ENCODE measurements at regions not wholly inside any gene's neighbourhood (a gene's known extent, or its start where the extent isn't known, plus 50 kb on each side); places are given as distances from the start of the nearest gene placed in this dataset.
"Not testable (repeated sequence)": the region's sequence is repeated elsewhere in the genome, so short reads cannot be mapped to it uniquely, and the experiment has no call there.

DNA sequence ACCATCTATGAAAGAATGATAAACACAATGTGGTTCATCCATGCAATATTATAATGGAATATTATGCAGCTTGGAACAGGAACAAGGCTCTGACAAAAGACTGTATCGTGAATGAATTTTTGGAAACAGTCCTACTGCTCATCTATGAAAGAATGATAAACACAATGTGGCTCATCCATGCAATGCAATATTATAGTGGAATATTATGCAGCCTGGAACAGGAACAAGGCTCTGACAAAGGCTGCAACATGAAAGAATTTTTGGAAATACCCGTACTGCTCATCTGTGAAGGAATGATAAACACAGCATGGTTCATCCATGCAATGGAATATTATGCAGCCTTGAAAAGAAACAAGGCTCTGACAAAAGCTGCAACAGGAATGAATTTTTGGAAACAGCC is 158.8 kb downstream of the CRLF2 start:
- H4K20me1 ChIP-seq (replicated peaks; ENCODE audit: control insufficient read depth, insufficient read depth, low read length); ATAC-seq; H2AFZ ChIP-seq (ENCODE audit: low read depth, low read length); H3K27ac ChIP-seq (ENCODE audit: extremely low read depth, low read depth, low read length); POLR2A ChIA-PET; DNase-seq (ENCODE audit: extremely low read depth in 1 of 4, low spot score in 3 of 4); H3K27me3 ChIP-seq (ENCODE audit: control insufficient read depth in 2 of 2, insufficient read depth in 2 of 2, low read length in 2 of 2); H3K9me1 ChIP-seq (ENCODE audit: control insufficient read depth, insufficient read depth, low read length); in situ Hi-C loops (cut with MboI); H3K4me2 ChIP-seq (ENCODE audit: insufficient read depth, low read length); H3K4me1 ChIP-seq (replicated peaks in 1 of 2; ENCODE audit: control insufficient read depth in 2 of 2, insufficient read depth in 2 of 2, low read length in 2 of 2); BruUV-seq (replicated peaks); H3K36me3 ChIP-seq (ENCODE audit: control insufficient read depth, insufficient read depth, low read length); H3K4me3 ChIP-seq; H3K9ac ChIP-seq (ENCODE audit: insufficient read depth in 1 of 2, low read depth in 2 of 2, low read length in 2 of 2); H3K9me3 ChIP-seq (replicated peaks; ENCODE audit: control insufficient read depth, insufficient read depth, low read depth, low read length); H3K79me2 ChIP-seq (ENCODE audit: control insufficient read depth, insufficient read depth, low read length); intact Hi-C loops (cut with micrococcal nuclease); FAIRE-seq; CTCF ChIA-PET (ENCODE audit: low intra/inter-chr PET ratio): not testable (repeated sequence)
- TF ChIP-seq ZNF239 (CRISPR knock-in tag; IDR thresholded peaks at IDR 0.05) (peak; percentile 95), ZNF146 (CRISPR knock-in tag; IDR thresholded peaks at IDR 0.05; ENCODE audit: unreplicated experiment) (peak; percentile 84), ADNP (tag; IDR thresholded peaks at IDR 0.05) (peak; percentile 4; the same call in 1 of the 2 replicates), RBM25 (IDR thresholded peaks at IDR 0.05; ENCODE audit: low read depth, low read length, severe bottlenecking) (peak; percentile 59)
- WGBS (ENCODE audit: insufficient coverage, low coverage, missing lambda C conversion rate): 0% methylated on average over 2 of the region's 2 CpGs

DNA sequence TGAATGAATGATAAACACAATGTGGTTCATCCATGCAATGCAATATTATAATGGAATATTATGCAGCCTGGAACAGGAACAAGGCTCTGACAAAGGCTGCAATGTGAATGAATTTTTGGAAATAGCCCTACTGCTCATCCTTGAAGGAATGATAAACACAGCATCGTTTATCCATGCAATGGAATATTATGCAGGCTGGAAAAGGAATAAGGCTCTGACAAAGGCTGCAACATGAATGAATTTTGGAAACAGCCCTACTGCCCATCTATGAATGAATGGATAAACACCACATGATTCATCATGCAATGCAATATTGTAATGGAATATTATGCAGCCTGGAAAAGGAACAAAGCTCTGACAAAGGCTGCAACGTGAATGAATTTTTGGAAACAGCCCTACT is 159.4 kb downstream of the CRLF2 start:
- Histone ChIP-seq H3K9ac (ENCODE audit: insufficient read depth in 1 of 2, low read depth in 2 of 2, low read length in 2 of 2) (no peak overlapping the region), H3K4me2 (ENCODE audit: insufficient read depth, low read length) (no peak overlapping the region), H3K36me3 (ENCODE audit: control insufficient read depth, insufficient read depth, low read length) (no peaks in the 10 kb centered on the region), H3K4me1 (replicated peaks in 1 of 2; ENCODE audit: control insufficient read depth in 2 of 2, insufficient read depth in 2 of 2, low read length in 2 of 2) (no peaks in the 10 kb centered on the region), H3K27me3 (ENCODE audit: control insufficient read depth in 2 of 2, insufficient read depth in 2 of 2, low read length in 2 of 2) (no peaks in the 10 kb centered on the region), H4K20me1 (replicated peaks; ENCODE audit: control insufficient read depth, insufficient read depth, low read length) (no peaks in the 10 kb centered on the region), H3K9me1 (ENCODE audit: control insufficient read depth, insufficient read depth, low read length) (no peaks in the 10 kb centered on the region), H3K79me2 (ENCODE audit: control insufficient read depth, insufficient read depth, low read length) (no peaks in the 10 kb centered on the region), H3K4me3 (no peak overlapping the region), H3K9me3 (replicated peaks; ENCODE audit: control insufficient read depth, insufficient read depth, low read depth, low read length) (peaks cover 9% of the 10 kb centered on the region; the same call in 1 of the 2 replicates), H2AFZ (ENCODE audit: low read depth, low read length) (no peak overlapping the region), H3K27ac (ENCODE audit: extremely low read depth, low read depth, low read length) (no peak overlapping the region)
- ATAC-seq (no peak), FAIRE-seq (no peak), DNase-seq (ENCODE audit: extremely low read depth in 1 of 4, low spot score in 3 of 4) (no peak)
- BruUV-seq (replicated peaks): no TSS peak
- ChIA-PET CTCF (ENCODE audit: low intra/inter-chr PET ratio) (no interaction called here), POLR2A (no interaction called here)
- intact Hi-C loops (cut with micrococcal nuclease) (no loop called here), in situ Hi-C loops (cut with MboI) (no loop called here)
- WGBS (ENCODE audit: insufficient coverage, low coverage, missing lambda C conversion rate): 19% methylated on average over 2 of the region's 2 CpGs
- no peak for TF ChIP-seq CEBPB (tag; IDR thresholded peaks at IDR 0.05)
- TF ChIP-seq, protein P1, sequence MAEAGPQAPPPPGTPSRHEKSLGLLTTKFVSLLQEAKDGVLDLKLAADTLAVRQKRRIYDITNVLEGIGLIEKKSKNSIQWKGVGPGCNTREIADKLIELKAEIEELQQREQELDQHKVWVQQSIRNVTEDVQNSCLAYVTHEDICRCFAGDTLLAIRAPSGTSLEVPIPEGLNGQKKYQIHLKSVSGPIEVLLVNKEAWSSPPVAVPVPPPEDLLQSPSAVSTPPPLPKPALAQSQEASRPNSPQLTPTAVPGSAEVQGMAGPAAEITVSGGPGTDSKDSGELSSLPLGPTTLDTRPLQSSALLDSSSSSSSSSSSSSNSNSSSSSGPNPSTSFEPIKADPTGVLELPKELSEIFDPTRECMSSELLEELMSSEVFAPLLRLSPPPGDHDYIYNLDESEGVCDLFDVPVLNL (CRISPR knock-in tag; IDR thresholded peaks at IDR 0.05; ENCODE audit: low read depth): no peak
- peak; percentile 41; the same call in 1 of the 2 replicates for TF ChIP-seq SMARCA5 (IDR thresholded peaks at IDR 0.05)
- TF ChIP-seq ZNF239 (CRISPR knock-in tag; IDR thresholded peaks at IDR 0.05): peak; percentile 91
- TF ChIP-seq, protein P2, sequence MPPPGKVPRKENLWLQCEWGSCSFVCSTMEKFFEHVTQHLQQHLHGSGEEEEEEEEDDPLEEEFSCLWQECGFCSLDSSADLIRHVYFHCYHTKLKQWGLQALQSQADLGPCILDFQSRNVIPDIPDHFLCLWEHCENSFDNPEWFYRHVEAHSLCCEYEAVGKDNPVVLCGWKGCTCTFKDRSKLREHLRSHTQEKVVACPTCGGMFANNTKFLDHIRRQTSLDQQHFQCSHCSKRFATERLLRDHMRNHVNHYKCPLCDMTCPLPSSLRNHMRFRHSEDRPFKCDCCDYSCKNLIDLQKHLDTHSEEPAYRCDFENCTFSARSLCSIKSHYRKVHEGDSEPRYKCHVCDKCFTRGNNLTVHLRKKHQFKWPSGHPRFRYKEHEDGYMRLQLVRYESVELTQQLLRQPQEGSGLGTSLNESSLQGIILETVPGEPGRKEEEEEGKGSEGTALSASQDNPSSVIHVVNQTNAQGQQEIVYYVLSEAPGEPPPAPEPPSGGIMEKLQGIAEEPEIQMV (tag; conservative IDR thresholded peaks at IDR 0.05; ENCODE audit: low read depth): no peak
- TF ChIP-seq ZNF146 (CRISPR knock-in tag; IDR thresholded peaks at IDR 0.05; ENCODE audit: unreplicated experiment): peak; percentile 76
- TF ChIP-seq, protein P3, sequence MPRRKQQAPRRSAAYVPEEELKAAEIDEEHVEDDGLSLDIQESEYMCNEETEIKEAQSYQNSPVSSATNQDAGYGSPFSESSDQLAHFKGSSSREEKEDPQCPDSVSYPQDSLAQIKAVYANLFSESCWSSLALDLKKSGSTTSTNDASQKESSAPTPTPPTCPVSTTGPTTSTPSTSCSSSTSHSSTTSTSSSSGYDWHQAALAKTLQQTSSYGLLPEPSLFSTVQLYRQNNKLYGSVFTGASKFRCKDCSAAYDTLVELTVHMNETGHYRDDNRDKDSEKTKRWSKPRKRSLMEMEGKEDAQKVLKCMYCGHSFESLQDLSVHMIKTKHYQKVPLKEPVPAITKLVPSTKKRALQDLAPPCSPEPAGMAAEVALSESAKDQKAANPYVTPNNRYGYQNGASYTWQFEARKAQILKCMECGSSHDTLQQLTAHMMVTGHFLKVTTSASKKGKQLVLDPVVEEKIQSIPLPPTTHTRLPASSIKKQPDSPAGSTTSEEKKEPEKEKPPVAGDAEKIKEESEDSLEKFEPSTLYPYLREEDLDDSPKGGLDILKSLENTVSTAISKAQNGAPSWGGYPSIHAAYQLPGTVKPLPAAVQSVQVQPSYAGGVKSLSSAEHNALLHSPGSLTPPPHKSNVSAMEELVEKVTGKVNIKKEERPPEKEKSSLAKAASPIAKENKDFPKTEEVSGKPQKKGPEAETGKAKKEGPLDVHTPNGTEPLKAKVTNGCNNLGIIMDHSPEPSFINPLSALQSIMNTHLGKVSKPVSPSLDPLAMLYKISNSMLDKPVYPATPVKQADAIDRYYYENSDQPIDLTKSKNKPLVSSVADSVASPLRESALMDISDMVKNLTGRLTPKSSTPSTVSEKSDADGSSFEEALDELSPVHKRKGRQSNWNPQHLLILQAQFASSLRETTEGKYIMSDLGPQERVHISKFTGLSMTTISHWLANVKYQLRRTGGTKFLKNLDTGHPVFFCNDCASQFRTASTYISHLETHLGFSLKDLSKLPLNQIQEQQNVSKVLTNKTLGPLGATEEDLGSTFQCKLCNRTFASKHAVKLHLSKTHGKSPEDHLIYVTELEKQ (CRISPR knock-in tag; IDR thresholded peaks at IDR 0.05): no peak
- peak; percentile 42; the same call in 1 of the 2 replicates for TF ChIP-seq ADNP (tag; IDR thresholded peaks at IDR 0.05)
- no peak for TF ChIP-seq ZNF217 (CRISPR knock-in tag; IDR thresholded peaks at IDR 0.05)
